ENCODE measurements at regions not wholly inside any gene's neighbourhood (a gene's known extent, or its start where the extent isn't known, plus 50 kb on each side); places are given as distances from the start of the nearest gene placed in this dataset.

- H4K20me1 ChIP-seq (ENCODE audit: low read depth, low read length): no peaks in the 10 kb centered on the region
- no peak for TF ChIP-seq EZH2phosphoT487 (conservative IDR thresholded peaks at IDR 0.05; ENCODE audit: low read length)
Measured at GRCh38 chr2:118710481-118710880, 137.0 kb downstream of the EN1 start.

GRCh38 chr2:118709786-118710185, 137.7 kb downstream of the EN1 start:
- Histone ChIP-seq H3K9me2 (replicated peaks; ENCODE audit: insufficient read depth, low read length) (no peaks in the 10 kb centered on the region), H3K9me3 (ENCODE audit: insufficient read depth, low read length) (no peaks in the 10 kb centered on the region), H3K36me3 (ENCODE audit: low read length) (no peaks in the 10 kb centered on the region), H4K20me1 (ENCODE audit: low read depth, low read length) (no peaks in the 10 kb centered on the region), H3K27ac (ENCODE audit: low read depth, low read length) (no peak overlapping the region), H3K4me2 (ENCODE audit: low read depth, low read length, poor library complexity, severe bottlenecking) (no peak overlapping the region), H3F3A (ENCODE audit: insufficient read depth) (no peaks in the 10 kb centered on the region), H3K9ac (ENCODE audit: low read length) (no peak overlapping the region), H2AFZ (ENCODE audit: low read depth, low read length, severe bottlenecking) (no peak overlapping the region), H3K4me3 (ENCODE audit: insufficient read depth, low read length, poor library complexity, severe bottlenecking) (no peak overlapping the region), H3K79me2 (ENCODE audit: insufficient read depth, low read length) (no peaks in the 10 kb centered on the region), H3K27me3 (ENCODE audit: low read length) (no peaks in the 10 kb centered on the region)
- no peak for TF ChIP-seq CTCF (IDR thresholded peaks at IDR 0.05; ENCODE audit: insufficient read depth, low read length, poor library complexity, severe bottlenecking)
- no peak for TF ChIP-seq EZH2phosphoT487 (conservative IDR thresholded peaks at IDR 0.05; ENCODE audit: low read length)

More at GRCh38 chr2:118710481-118710880, 137.0 kb downstream of the EN1 start:
- H3K9me2 ChIP-seq (replicated peaks; ENCODE audit: insufficient read depth, low read length): no peaks in the 10 kb centered on the region
- H3K4me3 ChIP-seq (ENCODE audit: insufficient read depth, low read length, poor library complexity, severe bottlenecking): no peak overlapping the region
- H3K4me2 ChIP-seq (ENCODE audit: low read depth, low read length, poor library complexity, severe bottlenecking): no peak overlapping the region
- H3K27ac ChIP-seq (ENCODE audit: low read depth, low read length): no peak overlapping the region
- no peaks in the 10 kb centered on the region for H3K9me3 ChIP-seq (ENCODE audit: insufficient read depth, low read length)
- H3K9ac ChIP-seq (ENCODE audit: low read length): no peak overlapping the region
- H3K36me3 ChIP-seq (ENCODE audit: low read length): no peaks in the 10 kb centered on the region
- no peaks in the 10 kb centered on the region for H3K27me3 ChIP-seq (ENCODE audit: low read length)
- H3F3A ChIP-seq (ENCODE audit: insufficient read depth): no peaks in the 10 kb centered on the region
- no peaks in the 10 kb centered on the region for H3K79me2 ChIP-seq (ENCODE audit: insufficient read depth, low read length)
- no peak overlapping the region for H2AFZ ChIP-seq (ENCODE audit: low read depth, low read length, severe bottlenecking)

- H4K20me1 ChIP-seq (ENCODE audit: low read depth, low read length): no peaks in the 10 kb centered on the region
- H3K27me3 ChIP-seq (ENCODE audit: low read length): no peaks in the 10 kb centered on the region
- H3K79me2 ChIP-seq (ENCODE audit: insufficient read depth, low read length): no peaks in the 10 kb centered on the region
- H2AFZ ChIP-seq (ENCODE audit: low read depth, low read length, severe bottlenecking): no peak overlapping the region
- no peak overlapping the region for H3K4me2 ChIP-seq (ENCODE audit: low read depth, low read length, poor library complexity, severe bottlenecking)
- TF ChIP-seq CTCF (IDR thresholded peaks at IDR 0.05; ENCODE audit: insufficient read depth, low read length, poor library complexity, severe bottlenecking) (no peak), EZH2phosphoT487 (conservative IDR thresholded peaks at IDR 0.05; ENCODE audit: low read length) (no peak)
- no peaks in the 10 kb centered on the region for H3K9me3 ChIP-seq (ENCODE audit: insufficient read depth, low read length)
- H3K4me3 ChIP-seq (ENCODE audit: insufficient read depth, low read length, poor library complexity, severe bottlenecking): no peak overlapping the region
- no peak overlapping the region for H3K27ac ChIP-seq (ENCODE audit: low read depth, low read length)
- H3F3A ChIP-seq (ENCODE audit: insufficient read depth): no peaks in the 10 kb centered on the region
- no peaks in the 10 kb centered on the region for H3K9me2 ChIP-seq (replicated peaks; ENCODE audit: insufficient read depth, low read length)
- H3K36me3 ChIP-seq (ENCODE audit: low read length): no peaks in the 10 kb centered on the region
- H3K9ac ChIP-seq (ENCODE audit: low read length): no peak overlapping the region
Measured at GRCh38 chr2:118706844-118707243, 140.6 kb downstream of the EN1 start.

GRCh38 chr2:118706371-118706770, 141.1 kb downstream of the EN1 start:
- no peak overlapping the region for H2AFZ ChIP-seq (ENCODE audit: low read depth, low read length, severe bottlenecking)
- H3K4me3 ChIP-seq (ENCODE audit: insufficient read depth, low read length, poor library complexity, severe bottlenecking): no peak overlapping the region
- H3K4me2 ChIP-seq (ENCODE audit: low read depth, low read length, poor library complexity, severe bottlenecking): no peak overlapping the region
- no peaks in the 10 kb centered on the region for H3K79me2 ChIP-seq (ENCODE audit: insufficient read depth, low read length)
- no peaks in the 10 kb centered on the region for H3K9me3 ChIP-seq (ENCODE audit: insufficient read depth, low read length)
- no peaks in the 10 kb centered on the region for H3K9me2 ChIP-seq (replicated peaks; ENCODE audit: insufficient read depth, low read length)
- no peak overlapping the region for H3K27ac ChIP-seq (ENCODE audit: low read depth, low read length)
- H3K9ac ChIP-seq (ENCODE audit: low read length): no peak overlapping the region
- H3F3A ChIP-seq (ENCODE audit: insufficient read depth): no peaks in the 10 kb centered on the region
- no peak for TF ChIP-seq EZH2phosphoT487 (conservative IDR thresholded peaks at IDR 0.05; ENCODE audit: low read length)
- TF ChIP-seq CTCF (IDR thresholded peaks at IDR 0.05; ENCODE audit: insufficient read depth, low read length, poor library complexity, severe bottlenecking): no peak
- no peaks in the 10 kb centered on the region for H3K27me3 ChIP-seq (ENCODE audit: low read length)
- H3K36me3 ChIP-seq (ENCODE audit: low read length): no peaks in the 10 kb centered on the region
- H4K20me1 ChIP-seq (ENCODE audit: low read depth, low read length): no peaks in the 10 kb centered on the region

Data from SU-DHL-6 (cell line).